ENCODE measurements at regions not wholly inside any gene's neighbourhood (a gene's known extent, or its start where the extent isn't known, plus 50 kb on each side); places are given as distances from the start of the nearest gene placed in this dataset.

GRCh38 chr2:82239176-82239575 lies 1934.6 kb upstream of the LRRTM1 start:
- TF ChIP-seq CTCF (IDR thresholded peaks at IDR 0.05; ENCODE audit: low read length) (no peak), EZH2 (IDR thresholded peaks at IDR 0.05; ENCODE audit: borderline replicate concordance, low read length) (no peak)
